Stimulated activated naive CD4-positive, alpha-beta T cell treated with Interleukin-2 at 50 U/mL for 16 hours (primary cell): ENCODE measurements at regions not wholly inside any gene's neighbourhood (a gene's known extent, or its start where the extent isn't known, plus 50 kb on each side); places are given as distances from the start of the nearest gene placed in this dataset.

Experiments
- DNase-seq: peaks from one replicate; lab custom pipeline; 2025; lab: John Stamatoyannopoulos, UW

GRCh38 chr7:86947929-86948328 is 111.5 kb downstream of the ELAPOR2 start:
- no peak for DNase-seq

GRCh38 chr7:86943447-86943846 is 116.0 kb downstream of the ELAPOR2 start:
- no peak for DNase-seq

- DNase-seq, result no peak
These were observed 116.5 kb downstream of the ELAPOR2 start for GRCh38 chr7:86942995-86943394.

GRCh38 chr7:86942081-86942480 is 117.4 kb downstream of the ELAPOR2 start:
- no peak for DNase-seq

- no peak for DNase-seq
These were observed 120.1 kb downstream of the ELAPOR2 start for GRCh38 chr7:86939197-86939814.

GRCh38 chr7:86937363-86937878 is 122.0 kb downstream of the ELAPOR2 start:
- DNase-seq, result no peak

- no peak for DNase-seq
These were observed 126.1 kb downstream of the ELAPOR2 start for GRCh38 chr7:86933295-86933845.

GRCh38 chr7:86932038-86932512 is 127.4 kb downstream of the ELAPOR2 start:
- DNase-seq, result peak; percentile 9

GRCh38 chr7:86931439-86931838 is 128.0 kb downstream of the ELAPOR2 start:
- no peak for DNase-seq

- no peak for DNase-seq
These were observed 128.7 kb downstream of the ELAPOR2 start for GRCh38 chr7:86930554-86931307.

- DNase-seq, result no peak
These were observed 130.0 kb downstream of the ELAPOR2 start for GRCh38 chr7:86929293-86930109.

GRCh38 chr7:86928308-86928707 is 131.1 kb downstream of the ELAPOR2 start:
- DNase-seq, result no peak

- DNase-seq, result peak; percentile 14
These were observed 132.7 kb downstream of the ELAPOR2 start for GRCh38 chr7:86926732-86927131.

GRCh38 chr7:86925221-86925620 is 134.2 kb downstream of the ELAPOR2 start:
- DNase-seq, result no peak

- no peak for DNase-seq
These were observed 135.9 kb downstream of the ELAPOR2 start for GRCh38 chr7:86923527-86923926.

- DNase-seq, result no peak
These were observed 139.3 kb downstream of the ELAPOR2 start for GRCh38 chr7:86920154-86920553.

GRCh38 chr7:86918245-86918644 is 141.2 kb downstream of the ELAPOR2 start:
- DNase-seq, result no peak

- no peak for DNase-seq
These were observed 143.1 kb downstream of the ELAPOR2 start for GRCh38 chr7:86916277-86916825.

GRCh38 chr7:86914551-86914950 is 144.9 kb downstream of the ELAPOR2 start:
- no peak for DNase-seq
